NCI-H1048 (cell line): ENCODE measurements at regions not wholly inside any gene's neighbourhood (a gene's known extent, or its start where the extent isn't known, plus 50 kb on each side); places are given as distances from the start of the nearest gene placed in this dataset.

Source experiments
- DNase-seq: peaks from one replicate; lab custom pipeline; 2025; lab: John Stamatoyannopoulos, UW

DNA sequence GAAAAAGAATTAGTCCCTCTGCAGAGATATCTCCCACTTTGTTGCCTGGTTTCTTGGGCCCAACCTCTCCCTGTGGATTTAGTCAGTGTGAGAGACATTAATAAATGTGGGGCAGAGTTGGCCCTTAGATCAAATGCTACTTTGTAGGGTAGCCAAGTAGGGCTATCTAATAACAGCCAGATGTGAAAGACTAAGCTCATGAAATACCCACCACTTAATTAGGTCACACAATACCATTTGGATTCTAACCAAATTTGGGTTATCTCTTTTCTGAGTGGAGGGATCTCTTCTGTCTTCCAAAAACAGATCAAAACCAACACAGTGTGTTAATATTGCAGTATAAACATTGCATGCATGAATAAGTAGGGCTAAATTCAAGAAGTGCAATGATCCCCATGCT is 626.8 kb upstream of the ZEB2 start:
- no peak for DNase-seq

DNA sequence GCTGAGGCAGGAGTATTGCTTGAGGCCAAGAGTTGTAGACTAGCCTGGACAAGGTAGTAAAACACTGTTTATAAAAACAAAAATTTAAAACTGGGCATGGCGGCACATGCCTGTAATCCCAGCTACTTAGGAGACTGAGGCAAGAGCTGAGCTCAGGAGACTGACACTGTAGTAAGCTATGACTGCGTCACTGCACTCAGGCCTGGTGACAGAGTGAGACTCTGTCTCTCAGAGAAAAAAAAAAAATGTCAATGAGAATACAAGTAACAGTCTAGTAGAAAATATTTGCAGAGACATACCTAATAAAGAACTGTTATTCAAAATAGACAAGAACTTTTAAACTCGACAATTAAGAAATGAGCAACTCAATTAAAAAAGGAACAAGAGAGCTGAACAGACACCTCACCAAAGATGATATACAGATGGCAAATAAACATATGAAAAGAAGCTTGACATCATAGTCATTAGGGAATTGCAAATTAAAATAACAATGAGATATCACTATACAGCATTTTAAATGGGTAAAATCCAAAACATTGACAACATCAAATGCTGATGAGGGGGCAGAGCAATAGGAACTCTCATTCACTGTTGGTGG is 624.3 kb upstream of the ZEB2 start:
- DNase-seq, result no peak

DNA sequence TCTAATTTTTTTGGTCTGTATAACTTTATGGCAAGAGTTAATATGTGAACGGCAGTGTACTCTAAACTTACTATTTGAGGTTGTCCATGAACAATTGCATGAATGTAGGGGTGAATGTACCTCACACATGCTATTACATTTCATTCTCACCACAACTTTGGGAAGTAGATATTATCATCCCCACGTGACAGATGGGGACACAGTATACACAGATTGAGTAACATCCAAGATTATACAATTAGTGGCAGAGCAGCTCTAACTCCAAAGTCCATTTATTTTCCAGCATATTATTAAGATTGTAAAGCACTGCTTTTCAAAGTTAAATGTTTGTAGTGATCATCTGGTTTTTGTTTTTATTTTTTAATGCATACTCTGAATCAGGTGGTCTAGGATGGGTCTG is 622.1 kb upstream of the ZEB2 start:
- no peak for DNase-seq

DNA sequence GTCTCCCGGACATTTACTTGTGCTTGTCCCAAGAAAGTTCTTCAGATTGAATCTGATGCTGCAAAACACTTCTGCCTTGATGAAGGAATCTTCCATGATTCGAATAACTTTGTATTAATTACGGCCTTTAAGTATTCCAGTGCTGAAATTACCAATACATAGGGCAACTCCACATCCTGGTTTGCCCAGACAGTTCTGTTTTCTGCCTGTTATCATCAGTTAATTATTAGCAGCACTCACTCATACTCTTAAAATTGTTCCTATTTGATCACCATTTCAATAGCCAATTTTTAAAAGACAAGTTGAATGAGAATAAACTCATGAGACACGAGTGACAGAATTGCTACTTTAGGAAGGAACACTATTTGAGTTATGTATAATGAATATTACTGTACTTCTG is 620.7 kb upstream of the ZEB2 start:
- DNase-seq, result no peak

DNA sequence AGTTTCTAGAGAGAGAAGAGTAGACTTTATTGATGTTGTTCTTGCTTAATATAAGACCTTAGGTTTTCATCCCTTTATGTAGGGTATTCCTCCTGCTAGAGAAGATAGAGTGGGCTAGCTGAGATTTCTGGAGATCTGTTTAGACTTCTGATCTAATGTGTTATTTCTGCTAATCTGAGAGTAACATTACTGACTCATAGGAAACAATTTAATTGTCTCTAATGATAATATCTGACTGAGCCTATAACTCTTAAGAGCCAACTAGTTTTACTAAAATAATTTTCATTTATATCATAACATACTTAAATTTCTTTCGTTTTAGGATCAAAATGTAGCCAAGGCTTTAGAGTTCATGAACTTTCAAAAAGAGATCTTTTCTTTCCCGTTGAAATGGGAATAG is 618.7 kb upstream of the ZEB2 start:
- no peak for DNase-seq

DNA sequence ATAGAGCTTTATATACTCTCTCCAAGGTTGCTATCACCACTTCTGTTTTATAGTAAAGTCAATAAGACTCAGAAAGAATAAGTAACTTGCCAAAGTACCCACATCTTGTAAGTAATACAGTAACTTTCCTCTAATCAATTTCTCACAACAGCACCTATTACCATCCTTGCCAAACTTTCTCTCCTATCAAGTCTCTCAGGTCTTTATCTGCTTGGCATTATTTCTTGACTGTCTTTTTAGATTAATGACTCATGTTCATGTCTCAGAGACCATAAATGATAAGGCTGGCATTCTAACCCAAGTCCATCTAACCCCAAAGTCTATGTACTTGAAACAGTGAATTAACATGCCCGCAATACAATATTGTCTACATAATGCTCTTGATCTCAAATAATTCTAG is 618.0 kb upstream of the ZEB2 start:
- DNase-seq, result no peak

DNA sequence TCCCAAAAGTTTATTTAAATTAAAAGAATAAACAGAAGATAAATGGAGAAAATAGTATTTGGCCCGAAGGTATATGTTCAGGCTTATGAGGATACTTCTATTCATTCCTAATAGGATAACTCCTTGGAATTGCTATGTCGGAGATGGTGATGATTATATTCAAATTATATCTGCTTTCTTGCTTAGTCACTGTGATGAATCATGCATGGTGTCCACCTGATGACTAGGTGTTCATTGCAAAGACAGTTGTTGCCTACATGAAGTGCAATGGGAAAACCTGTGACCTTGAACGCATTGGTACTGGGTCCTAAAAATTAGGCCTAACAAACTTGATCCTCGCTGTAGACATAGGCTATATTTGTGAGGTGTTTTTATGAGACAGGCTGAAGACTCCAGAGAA is 617.3 kb upstream of the ZEB2 start:
- DNase-seq, result no peak

DNA sequence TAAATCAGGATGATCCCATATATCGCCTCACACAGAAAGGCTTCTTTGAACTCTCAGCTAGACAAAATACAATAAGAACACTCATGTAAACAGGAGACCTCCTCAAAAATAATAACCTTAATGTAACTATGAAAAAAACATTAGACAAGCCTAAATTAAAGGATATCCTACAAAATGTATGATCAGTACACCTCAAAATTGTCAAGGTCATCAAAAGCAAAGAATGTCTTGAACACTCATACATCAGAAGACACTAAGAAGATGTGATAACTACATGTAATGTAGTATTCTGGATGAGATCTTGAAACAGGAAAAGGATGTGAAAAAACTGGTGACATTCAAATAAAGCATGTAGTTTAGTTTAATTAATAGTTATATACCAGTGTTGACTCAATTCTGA is 616.8 kb upstream of the ZEB2 start:
- DNase-seq, result no peak

DNA sequence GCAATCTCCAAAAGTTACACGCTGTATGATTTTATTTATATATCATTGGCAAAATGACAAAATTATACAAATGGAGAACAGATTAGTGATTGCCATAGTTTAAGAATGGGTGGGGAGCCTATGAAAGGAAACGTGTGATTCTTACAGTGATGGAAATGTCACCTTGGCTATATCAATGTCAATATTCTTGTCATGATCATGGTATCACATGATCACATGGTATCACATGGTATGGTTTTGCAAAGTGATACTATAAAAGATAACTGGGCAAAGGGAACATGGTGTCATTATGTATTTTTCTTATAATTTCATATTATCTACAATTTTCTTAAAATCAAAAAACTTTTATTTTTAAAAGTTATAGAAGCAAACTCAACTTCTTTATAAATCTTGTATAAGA is 606.2 kb upstream of the ZEB2 start:
- no peak for DNase-seq

DNA sequence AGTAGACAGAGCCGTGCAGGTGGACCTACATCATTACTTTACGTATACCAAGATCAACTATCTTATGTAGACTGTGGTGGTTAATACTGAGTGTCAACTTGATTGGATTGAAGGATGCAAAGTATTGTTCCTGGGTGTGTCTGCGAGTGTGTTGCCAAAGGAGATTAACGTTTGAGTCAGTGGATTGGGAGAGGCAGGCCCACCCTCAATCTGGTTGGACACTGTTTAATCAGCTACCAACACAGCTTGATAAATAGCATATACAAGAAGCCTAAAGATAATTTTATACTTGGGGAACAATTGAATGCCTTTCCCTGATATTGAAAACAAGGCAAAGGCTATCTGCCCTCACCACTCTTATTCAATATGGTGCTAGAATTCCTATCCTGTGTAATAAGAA is 604.2 kb upstream of the ZEB2 start:
- no peak for DNase-seq

DNA sequence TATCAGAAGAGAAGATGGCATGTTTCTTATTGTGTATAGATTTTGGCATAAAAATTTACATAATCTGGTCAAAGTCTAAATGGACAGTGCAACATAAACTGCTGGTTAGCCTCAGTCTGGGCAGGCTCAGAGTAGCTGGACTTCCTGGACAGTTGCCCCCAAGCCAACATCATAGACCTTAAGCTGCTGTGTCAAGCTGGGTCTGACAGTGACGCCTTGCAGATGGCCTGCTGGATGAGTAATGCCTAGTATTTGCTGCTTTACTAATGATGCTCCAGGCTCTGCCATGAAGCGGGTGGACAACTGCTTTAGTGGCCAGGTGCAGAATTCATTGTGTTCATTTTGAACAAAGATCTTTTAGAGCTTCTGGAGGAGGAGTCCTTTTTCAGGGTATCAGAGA is 603.7 kb upstream of the ZEB2 start:
- DNase-seq, result no peak

DNA sequence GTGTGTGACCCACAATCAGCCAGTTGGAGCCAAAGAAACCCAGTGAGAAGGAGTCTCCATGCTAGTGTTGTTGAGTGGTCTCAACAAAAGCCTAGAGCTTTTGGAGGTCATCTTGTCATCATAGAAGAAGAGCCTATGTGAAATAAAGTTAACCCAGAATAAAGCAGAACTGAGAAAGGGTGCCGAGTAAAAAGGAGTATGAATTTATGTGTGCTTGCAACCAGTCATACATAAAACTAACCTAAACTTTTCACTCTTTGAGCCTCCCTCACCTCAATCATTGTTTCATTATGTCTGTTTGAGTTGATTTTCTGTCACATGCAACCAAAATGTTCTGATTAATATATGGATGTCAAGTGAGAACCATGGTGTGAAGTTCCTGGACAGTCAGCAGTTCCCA is 599.3 kb upstream of the ZEB2 start:
- no peak for DNase-seq

DNA sequence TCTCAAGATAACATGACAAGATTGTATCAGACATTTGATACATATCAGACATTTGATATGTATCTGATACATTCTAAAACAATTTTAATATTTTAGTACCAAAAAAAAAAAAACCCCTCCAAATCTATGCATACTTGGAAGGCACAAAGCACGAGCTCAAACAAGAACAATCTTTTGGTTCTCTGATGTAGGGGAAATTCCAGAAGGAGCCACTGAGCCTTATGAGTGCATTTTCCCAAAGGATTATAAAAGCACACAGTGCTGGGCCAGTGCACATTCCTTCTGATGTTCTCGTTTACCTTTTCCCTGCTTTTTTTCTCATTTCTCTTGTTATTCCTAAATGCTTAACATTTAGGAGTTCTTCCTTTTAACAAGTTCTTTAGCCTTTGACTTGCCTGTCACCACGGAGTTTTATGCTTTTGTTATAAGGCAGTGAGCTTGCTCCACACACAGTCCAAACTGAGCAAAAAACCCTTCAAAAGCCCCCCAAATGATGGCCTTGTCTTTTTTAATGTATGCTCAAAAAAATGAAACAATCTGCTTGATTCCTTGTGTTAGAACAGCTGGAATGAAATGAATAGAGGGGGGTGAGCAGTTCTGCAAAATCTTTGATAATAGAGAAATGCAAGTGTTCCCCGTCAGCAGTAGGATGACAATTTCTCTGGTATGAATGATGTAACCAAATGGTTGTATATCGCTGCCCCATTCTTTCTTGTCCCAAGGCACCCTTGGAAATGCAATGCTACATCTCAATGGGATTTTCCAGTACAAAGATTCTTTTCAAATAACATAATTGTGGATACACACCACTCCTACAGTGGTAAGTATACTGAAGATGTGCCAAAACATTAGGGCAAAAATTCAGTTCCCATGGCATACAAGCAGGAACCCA is 597.2 kb upstream of the ZEB2 start:
- no peak for DNase-seq

DNA sequence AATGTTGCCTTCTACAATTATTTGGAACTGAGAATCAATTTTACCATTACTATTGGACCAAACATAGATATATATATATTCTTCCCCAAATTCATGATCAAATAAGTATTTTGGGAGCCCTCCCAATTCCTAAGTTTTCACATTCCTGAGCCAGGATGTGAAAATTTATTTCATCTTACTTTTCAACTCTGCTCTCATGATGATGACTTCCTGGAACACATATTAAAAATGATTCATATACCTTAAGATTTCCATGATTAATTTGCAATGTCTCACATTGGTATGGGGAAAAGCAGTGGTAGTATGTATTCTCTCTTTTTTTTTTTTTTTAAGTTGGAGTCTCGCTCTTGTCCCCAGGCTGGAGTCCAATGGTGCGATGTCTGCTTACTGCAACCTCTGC is 596.1 kb upstream of the ZEB2 start:
- no peak for DNase-seq

DNA sequence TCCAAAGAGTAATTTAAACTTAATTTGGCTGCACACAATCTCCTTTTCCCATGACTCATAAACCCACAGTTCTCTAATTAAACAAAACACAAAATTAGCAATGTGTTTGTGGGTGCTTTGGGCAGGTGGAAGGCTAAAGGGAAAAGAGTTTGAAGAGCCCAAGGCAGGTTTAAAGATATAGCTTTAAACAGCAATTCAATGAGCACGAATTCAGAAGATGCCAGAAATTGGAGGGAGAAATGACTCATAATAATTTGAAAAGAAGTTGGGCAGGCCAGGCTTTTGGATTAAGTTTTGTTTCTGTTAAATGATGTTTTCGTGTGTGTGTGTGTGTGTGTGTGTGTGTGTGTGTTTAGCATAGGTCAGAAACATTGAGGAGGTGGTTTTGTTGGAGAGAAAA is 594.8 kb upstream of the ZEB2 start:
- DNase-seq, result no peak

DNA sequence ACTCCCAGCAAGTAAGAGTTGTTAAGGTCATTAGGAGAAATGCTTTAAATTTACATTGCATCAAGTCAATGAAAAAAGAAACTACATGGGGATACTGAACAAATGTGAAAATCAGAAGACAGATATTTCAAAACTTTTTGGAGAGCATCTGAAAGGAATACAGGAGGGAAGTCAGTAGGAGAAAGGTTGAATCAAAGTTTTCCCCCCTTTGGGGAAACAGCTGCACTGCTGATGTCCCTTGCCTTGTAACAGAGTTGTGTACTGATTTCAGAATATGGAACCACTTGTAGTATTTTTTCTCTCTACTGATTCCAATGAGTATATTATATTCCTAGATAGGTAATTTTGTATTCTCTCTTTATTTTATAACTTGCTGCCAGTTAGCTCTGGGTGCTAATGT is 592.5 kb upstream of the ZEB2 start:
- no peak for DNase-seq

DNA sequence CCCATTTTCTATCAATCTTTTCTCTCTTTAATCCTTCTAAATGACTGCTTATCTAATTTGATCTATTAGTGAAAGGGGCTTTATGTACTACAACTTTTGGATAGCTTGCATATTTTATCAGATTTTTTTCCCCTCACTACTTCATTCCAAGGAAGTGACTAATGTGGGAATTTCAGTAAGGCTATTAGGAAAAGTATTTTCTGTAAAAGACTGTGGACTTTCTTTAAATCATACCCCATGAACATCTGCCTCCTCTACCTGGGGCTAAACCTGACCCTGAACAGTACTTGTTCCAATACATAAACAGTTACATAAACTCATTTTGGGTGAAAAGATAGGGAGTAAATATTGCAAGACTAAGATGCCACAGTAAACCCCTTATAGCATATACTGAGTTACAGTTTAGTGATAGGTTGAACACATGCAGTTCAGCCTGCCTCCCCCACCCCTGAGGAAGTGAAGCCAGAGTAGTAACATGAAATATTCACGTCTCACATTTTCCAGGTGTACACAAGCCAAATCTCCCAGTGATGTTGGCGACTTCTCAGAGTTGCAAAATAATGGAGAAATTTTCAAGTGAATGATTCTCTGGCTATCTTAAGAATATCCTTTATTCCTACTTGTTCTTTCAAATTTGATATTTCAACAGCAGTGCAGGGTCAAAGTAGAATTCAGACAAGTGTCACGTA is 590.9 kb upstream of the ZEB2 start:
- no peak for DNase-seq

DNA sequence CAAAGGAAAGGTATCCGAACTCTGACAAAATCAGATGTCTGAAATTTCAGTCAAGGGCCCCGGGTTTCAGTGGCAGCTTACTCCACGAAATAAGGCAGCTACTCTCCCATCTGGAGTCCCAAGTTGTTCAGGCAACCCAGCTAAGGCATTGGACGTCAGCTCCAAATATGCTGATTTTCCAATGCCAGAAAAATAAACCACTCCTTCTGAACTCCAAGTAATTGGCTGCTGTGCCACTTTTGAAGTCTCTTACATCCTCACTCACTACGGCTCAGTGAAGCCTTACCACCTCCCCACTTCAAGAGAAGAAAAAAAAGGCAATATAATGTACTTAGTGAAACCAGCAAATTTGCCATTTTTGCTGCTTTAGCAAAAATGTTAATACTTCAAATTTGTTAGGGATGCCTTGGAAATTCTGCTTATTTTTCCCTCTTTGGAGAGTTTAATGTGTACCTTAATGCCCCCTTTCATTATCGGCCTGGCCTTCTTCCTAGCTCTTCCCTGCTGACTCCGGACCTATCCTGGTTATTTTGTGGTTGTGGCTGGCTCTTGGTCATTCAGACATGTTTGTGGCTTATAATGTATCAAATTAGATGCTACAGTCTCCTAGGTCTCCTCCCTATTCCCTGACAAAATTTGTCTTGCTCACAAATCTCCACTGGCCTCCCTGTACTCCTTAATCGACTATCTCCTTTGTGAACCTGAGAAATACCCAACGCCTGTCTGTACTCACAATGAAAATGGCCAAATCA is 589.2 kb upstream of the ZEB2 start:
- no peak for DNase-seq

DNA sequence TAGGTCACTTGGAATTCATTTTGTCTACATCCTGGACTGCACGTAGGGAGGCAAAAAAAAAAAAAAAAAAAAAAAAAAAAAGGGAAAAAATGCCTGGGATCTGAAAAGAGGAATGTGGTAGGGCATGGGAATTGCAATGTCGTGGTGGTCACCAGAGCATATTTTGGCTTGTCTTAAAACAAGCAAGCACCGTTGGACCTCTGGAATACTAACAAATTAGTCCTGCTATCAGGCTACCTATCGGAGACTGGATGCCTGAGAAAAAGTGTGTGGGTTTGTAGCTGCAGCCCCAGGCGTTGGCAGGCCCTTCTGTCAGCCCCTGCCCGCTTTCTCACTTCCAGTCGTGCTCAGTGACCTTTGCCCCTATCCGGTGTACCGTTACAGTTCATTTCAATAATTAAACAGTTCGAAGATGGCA is 588.5 kb upstream of the ZEB2 start:
- no peak for DNase-seq

DNA sequence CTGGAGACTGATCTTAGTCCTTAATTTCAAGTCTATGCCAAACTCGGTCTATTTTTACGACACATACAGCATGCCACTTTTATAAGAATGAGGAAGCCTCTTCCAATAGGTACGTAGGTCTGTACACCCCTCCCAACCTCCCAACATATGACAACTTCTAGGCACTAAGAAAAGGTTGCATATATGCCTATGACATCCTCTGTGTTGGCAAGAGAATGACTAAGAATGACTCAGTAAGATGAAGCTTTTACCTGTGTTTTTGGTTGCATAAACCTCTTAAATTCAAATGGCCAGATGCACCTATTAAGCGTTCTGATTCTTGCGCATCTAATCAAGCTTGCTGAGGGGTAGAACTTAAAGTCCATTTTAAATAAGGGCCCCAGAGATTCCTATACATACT is 586.4 kb upstream of the ZEB2 start:
- DNase-seq, result no peak

DNA sequence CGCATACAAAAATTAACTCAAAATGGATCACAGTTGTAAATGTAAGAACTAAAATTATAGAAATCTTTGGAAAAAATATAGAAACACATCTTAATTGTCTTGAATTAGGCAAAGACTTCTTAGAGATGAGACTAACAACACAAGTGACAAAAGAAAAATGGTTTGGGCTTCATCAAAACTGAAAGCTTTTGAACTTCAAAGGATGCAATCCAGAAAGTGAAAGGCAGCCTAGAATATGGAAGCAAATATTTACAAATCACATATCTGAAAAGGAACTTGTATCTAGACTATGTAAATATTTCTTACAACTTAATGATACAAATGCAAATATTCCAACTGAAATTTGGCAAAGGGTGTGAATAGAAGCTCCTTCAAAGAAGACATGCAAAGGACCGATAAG is 582.8 kb upstream of the ZEB2 start:
- DNase-seq, result no peak

DNA sequence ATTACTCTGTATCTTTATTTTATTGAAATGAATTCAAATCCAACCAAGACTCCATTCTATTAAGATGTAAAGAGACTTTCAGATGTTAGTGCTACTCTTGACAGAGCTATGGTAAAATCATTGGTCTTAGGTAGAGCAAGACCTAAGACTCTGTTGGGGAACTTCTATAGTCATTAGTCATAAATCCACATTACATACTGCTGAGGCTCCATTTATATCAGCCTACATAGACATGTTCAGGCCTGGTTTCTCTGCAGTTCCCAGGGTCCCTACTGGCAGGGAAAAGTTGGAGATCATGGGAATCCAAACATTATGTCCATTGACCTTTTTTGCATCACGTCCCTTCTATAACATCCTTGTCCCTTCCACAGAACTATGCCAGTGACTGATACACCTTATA is 580.4 kb upstream of the ZEB2 start:
- DNase-seq, result no peak

DNA sequence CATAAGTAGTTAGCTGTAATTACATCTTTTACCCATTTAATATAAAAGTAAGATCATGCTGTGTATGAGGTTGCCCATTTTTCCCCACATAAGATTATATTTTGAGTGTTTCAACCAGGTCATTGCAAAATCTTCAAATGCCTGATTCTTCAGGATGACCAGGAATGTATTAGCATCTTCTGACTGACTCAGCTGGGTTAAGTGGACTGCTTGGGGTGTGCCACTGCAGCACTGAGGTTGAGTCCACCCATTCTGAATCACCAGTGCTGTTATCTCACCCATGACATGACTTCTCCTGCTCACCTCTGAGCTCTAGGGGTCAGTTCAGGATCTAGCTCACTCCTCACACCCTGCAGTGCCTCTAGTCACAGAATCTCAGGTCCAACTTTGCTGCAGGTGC is 576.7 kb upstream of the ZEB2 start:
- no peak for DNase-seq
